ENCODE measurements at regions not wholly inside any gene's neighbourhood (a gene's known extent, or its start where the extent isn't known, plus 50 kb on each side); places are given as distances from the start of the nearest gene placed in this dataset.

GRCh38 chr10:8670461-8670860 is 616.0 kb downstream of the GATA3 start:
- no peak for TF ChIP-seq USF2 (IDR thresholded peaks at IDR 0.05)
- TF ChIP-seq POLR2A (IDR thresholded peaks at IDR 0.05; ENCODE audit: low read length), result no peak
- TF ChIP-seq, protein P1, sequence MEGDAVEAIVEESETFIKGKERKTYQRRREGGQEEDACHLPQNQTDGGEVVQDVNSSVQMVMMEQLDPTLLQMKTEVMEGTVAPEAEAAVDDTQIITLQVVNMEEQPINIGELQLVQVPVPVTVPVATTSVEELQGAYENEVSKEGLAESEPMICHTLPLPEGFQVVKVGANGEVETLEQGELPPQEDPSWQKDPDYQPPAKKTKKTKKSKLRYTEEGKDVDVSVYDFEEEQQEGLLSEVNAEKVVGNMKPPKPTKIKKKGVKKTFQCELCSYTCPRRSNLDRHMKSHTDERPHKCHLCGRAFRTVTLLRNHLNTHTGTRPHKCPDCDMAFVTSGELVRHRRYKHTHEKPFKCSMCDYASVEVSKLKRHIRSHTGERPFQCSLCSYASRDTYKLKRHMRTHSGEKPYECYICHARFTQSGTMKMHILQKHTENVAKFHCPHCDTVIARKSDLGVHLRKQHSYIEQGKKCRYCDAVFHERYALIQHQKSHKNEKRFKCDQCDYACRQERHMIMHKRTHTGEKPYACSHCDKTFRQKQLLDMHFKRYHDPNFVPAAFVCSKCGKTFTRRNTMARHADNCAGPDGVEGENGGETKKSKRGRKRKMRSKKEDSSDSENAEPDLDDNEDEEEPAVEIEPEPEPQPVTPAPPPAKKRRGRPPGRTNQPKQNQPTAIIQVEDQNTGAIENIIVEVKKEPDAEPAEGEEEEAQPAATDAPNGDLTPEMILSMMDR (IDR thresholded peaks at IDR 0.05), result no peak
- TF ChIP-seq, protein P2, sequence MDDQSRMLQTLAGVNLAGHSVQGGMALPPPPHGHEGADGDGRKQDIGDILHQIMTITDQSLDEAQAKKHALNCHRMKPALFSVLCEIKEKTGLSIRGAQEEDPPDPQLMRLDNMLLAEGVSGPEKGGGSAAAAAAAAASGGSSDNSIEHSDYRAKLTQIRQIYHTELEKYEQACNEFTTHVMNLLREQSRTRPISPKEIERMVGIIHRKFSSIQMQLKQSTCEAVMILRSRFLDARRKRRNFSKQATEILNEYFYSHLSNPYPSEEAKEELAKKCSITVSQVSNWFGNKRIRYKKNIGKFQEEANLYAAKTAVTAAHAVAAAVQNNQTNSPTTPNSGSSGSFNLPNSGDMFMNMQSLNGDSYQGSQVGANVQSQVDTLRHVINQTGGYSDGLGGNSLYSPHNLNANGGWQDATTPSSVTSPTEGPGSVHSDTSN (IDR thresholded peaks at IDR 0.05), result no peak
- TF ChIP-seq SMC3 (IDR thresholded peaks at IDR 0.05), result no peak
